IPS-15b (cell line): ENCODE measurements at regions not wholly inside any gene's neighbourhood (a gene's known extent, or its start where the extent isn't known, plus 50 kb on each side); places are given as distances from the start of the nearest gene placed in this dataset.
"Not testable (repeated sequence)": the region's sequence is repeated elsewhere in the genome, so short reads cannot be mapped to it uniquely, and the experiment has no call there.

Experiments used
- H3K27me3 ChIP-seq: one replicate; pipeline ENCODE4 v1.6.1; 2013; ENCODE audit warnings: low read length; ENCODE audit not compliant: control insufficient read depth, insufficient read depth
- H3K36me3 ChIP-seq: one replicate; pipeline ENCODE4 v1.6.1; 2013; ENCODE audit warnings: low read length; ENCODE audit not compliant: control insufficient read depth, insufficient read depth
- H3K4me1 ChIP-seq: one replicate; pipeline ENCODE4 v1.6.1; 2013; ENCODE audit warnings: mild to moderate bottlenecking, low read length; ENCODE audit not compliant: control insufficient read depth, insufficient read depth
- H3K4me3 ChIP-seq: one replicate; pipeline ENCODE4 v1.5.1; 2013; ENCODE audit warnings: low read depth, low read length
- H3K9ac ChIP-seq: one replicate; pipeline ENCODE4 v1.6.1; 2013; ENCODE audit warnings: low read depth, mild to moderate bottlenecking, low read length
- H3K9me3 ChIP-seq: one replicate; pipeline ENCODE4 v1.6.1; 2013; ENCODE audit warnings: mild to moderate bottlenecking, low read length; ENCODE audit not compliant: control insufficient read depth, insufficient read depth

- peaks cover 15% of the 10 kb centered on the region for H3K9me3 ChIP-seq
These were observed 760.4 kb downstream of the TMEM121 start for GRCh38 chr14:106286697-106287290.

GRCh38 chr14:106287506-106287905, 761.1 kb downstream of the TMEM121 start:
- H3K9me3 ChIP-seq = peaks cover 15% of the 10 kb centered on the region
- H3K4me1 ChIP-seq = no peaks in the 10 kb centered on the region

More at GRCh38 chr14:106286697-106287290, 760.4 kb downstream of the TMEM121 start:
- H3K9ac ChIP-seq = no peak overlapping the region
- no peaks in the 10 kb centered on the region for H3K4me1 ChIP-seq
- no peaks in the 10 kb centered on the region for H3K27me3 ChIP-seq
- H3K36me3 ChIP-seq = no peaks in the 10 kb centered on the region
- no peak overlapping the region for H3K4me3 ChIP-seq

GRCh38 chr14:106291626-106292025, 765.2 kb downstream of the TMEM121 start:
- no peak overlapping the region for H3K9ac ChIP-seq
- H3K9me3 ChIP-seq = peaks cover 20% of the 10 kb centered on the region
- H3K36me3 ChIP-seq = no peaks in the 10 kb centered on the region
- no peaks in the 10 kb centered on the region for H3K27me3 ChIP-seq
- no peaks in the 10 kb centered on the region for H3K4me1 ChIP-seq
- no peak overlapping the region for H3K4me3 ChIP-seq

More at GRCh38 chr14:106287506-106287905, 761.1 kb downstream of the TMEM121 start:
- no peaks in the 10 kb centered on the region for H3K27me3 ChIP-seq
- no peak overlapping the region for H3K4me3 ChIP-seq
- H3K9ac ChIP-seq = no peak overlapping the region
- no peaks in the 10 kb centered on the region for H3K36me3 ChIP-seq

DNA sequence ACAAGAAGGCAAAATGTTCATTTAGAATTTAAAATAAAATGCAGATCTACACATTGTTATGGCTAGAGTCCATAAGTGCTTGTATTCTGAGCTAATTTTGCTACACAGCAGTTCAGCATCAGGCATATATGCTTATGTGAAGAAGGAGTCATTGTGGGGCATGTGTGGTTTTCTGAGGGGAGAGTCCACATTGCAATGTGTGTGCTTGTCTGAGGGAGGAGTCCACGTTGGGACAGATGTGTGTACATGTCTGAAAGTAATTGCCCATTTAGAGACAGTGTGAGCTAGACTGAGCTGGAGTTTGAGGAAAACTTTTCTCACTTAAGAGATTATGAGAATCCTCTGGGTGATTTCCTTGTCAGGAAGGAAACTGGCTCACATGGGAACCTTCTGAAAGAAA, 767.9 kb downstream of the TMEM121 start:
- no peaks in the 10 kb centered on the region for H3K27me3 ChIP-seq
- no peaks in the 10 kb centered on the region for H3K4me1 ChIP-seq
- H3K9ac ChIP-seq = no peak overlapping the region
- H3K4me3 ChIP-seq = no peak overlapping the region
- no peaks in the 10 kb centered on the region for H3K36me3 ChIP-seq
- peaks cover 15% of the 10 kb centered on the region for H3K9me3 ChIP-seq

GRCh38 chr14:106300951-106301510, 774.6 kb downstream of the TMEM121 start:
- not testable (repeated sequence) for H3K27me3 ChIP-seq, H3K9ac ChIP-seq, H3K36me3 ChIP-seq

GRCh38 chr14:106301609-106302008, 775.2 kb downstream of the TMEM121 start:
- H3K9ac ChIP-seq, H3K4me1 ChIP-seq, H3K27me3 ChIP-seq, H3K4me3 ChIP-seq, H3K36me3 ChIP-seq: not testable (repeated sequence)
- H3K9me3 ChIP-seq = peaks cover 23% of the 10 kb centered on the region

More at GRCh38 chr14:106300951-106301510, 774.6 kb downstream of the TMEM121 start:
- not testable (repeated sequence) for H3K4me1 ChIP-seq, H3K4me3 ChIP-seq
- peaks cover 18% of the 10 kb centered on the region for H3K9me3 ChIP-seq

GRCh38 chr14:106302661-106303060, 776.3 kb downstream of the TMEM121 start:
- Histone ChIP-seq H3K36me3 (no peaks in the 10 kb centered on the region), H3K27me3 (no peaks in the 10 kb centered on the region), H3K9ac (no peak overlapping the region), H3K4me1 (no peaks in the 10 kb centered on the region), H3K9me3 (peaks cover 30% of the 10 kb centered on the region), H3K4me3 (no peak overlapping the region)

DNA sequence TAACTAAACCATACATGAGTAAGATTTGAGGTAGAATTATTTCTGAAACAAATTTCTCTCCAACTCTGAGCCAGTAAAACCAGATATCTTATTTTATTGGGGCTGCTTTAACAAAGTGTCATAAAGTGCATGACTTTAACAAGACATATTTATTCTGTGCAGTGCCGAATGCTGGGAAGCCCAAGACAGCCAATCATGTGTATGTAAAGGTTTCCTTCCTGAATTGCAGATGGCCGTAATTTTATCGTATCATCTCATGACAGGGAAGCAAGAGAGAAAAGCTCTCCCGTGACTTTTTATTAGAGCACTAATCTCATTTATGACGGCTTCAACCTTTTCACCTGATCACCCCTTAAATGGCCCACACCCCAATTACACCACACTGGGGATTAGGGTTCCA, 777.9 kb downstream of the TMEM121 start:
- Histone ChIP-seq H3K9ac (no peak overlapping the region), H3K4me1 (no peaks in the 10 kb centered on the region), H3K4me3 (no peak overlapping the region), H3K9me3 (peaks cover 36% of the 10 kb centered on the region), H3K36me3 (no peaks in the 10 kb centered on the region), H3K27me3 (no peaks in the 10 kb centered on the region)

DNA sequence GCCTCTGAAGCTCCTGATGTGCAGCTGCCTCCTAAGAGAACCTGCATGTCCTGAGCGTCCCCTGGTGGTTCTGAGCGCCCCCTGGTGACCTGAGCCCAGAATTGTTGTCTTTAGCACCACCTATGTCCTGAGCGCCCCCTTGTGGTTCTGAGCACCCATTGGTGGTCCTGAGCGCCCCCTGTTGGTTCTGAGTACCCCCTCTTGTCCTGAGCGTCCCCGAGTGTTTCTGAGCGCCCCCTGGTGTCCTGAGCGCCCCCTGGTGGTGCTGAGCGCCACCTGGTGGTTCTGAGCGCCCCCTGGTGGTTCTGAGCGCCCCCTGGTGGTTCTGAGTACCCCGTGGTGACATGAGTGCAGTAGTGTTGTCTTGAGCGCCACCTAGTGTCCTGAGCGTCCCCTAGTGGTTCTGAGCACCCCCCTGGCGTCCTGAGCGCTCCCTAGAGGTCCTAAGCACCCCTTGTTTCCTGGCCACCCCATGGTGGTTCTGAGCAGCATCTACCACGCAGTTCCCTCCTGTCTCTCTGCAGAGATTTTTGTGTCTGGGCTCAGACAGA, 782.5 kb downstream of the TMEM121 start:
- no peaks in the 10 kb centered on the region for H3K4me1 ChIP-seq
- H3K4me3 ChIP-seq = no peak overlapping the region
- no peaks in the 10 kb centered on the region for H3K27me3 ChIP-seq
- H3K9ac ChIP-seq = no peak overlapping the region
- H3K9me3 ChIP-seq = peaks cover 51% of the 10 kb centered on the region
- no peaks in the 10 kb centered on the region for H3K36me3 ChIP-seq

DNA sequence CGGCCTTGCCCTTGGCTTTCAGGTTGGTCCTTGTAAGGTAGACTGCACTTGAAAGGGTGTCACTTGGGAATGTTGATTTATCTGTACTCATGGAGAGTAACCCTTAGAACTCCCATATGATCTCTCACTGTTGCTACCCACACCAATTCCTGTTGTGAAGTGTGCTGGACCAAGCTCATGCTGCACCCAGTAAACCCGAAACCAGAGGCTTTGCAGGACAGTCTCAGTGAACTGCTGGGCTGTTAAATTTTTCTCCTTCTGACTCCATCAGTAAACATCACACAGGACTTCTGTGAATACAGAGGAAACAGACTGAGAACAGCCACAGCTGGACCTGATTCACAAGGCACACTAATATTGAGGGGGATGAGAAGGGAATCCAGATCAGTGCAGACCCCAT, 783.0 kb downstream of the TMEM121 start:
- H3K9me3 ChIP-seq = peaks cover 49% of the 10 kb centered on the region
- no peaks in the 10 kb centered on the region for H3K27me3 ChIP-seq
- no peak overlapping the region for H3K4me3 ChIP-seq
- no peak overlapping the region for H3K9ac ChIP-seq
- H3K4me1 ChIP-seq = no peaks in the 10 kb centered on the region
- no peaks in the 10 kb centered on the region for H3K36me3 ChIP-seq

DNA sequence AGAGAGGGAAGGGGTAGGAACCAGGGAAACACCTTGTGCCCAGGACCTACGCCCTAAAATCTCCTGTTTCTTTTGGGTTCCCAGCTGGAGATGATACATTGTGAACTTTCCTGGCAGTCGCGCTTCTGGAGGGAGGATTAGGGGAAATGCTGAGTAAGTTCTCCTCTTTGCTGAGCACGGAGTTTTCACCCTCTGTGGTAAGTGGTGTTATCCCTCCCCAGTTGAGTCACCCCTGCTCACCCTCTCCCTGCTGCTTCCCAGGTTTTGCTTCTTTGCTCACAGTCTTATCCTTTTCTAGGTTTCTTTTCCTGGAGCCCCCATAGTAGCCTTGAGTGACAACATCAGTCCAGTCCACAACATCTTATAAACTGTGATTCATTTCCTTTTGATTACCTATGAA, 789.1 kb downstream of the TMEM121 start:
- Histone ChIP-seq H3K9me3 (peaks cover 31% of the 10 kb centered on the region), H3K27me3 (no peaks in the 10 kb centered on the region), H3K4me3 (no peak overlapping the region), H3K36me3 (no peaks in the 10 kb centered on the region), H3K4me1 (no peaks in the 10 kb centered on the region), H3K9ac (no peak overlapping the region)

GRCh38 chr14:106317593-106317992, 791.2 kb downstream of the TMEM121 start:
- Histone ChIP-seq H3K4me3 (no peak overlapping the region), H3K4me1 (no peaks in the 10 kb centered on the region), H3K27me3 (no peaks in the 10 kb centered on the region), H3K9me3 (peaks cover 27% of the 10 kb centered on the region), H3K9ac (no peak overlapping the region), H3K36me3 (no peaks in the 10 kb centered on the region)
